ENCODE measurements at regions not wholly inside any gene's neighbourhood (a gene's known extent, or its start where the extent isn't known, plus 50 kb on each side); places are given as distances from the start of the nearest gene placed in this dataset.

DNA sequence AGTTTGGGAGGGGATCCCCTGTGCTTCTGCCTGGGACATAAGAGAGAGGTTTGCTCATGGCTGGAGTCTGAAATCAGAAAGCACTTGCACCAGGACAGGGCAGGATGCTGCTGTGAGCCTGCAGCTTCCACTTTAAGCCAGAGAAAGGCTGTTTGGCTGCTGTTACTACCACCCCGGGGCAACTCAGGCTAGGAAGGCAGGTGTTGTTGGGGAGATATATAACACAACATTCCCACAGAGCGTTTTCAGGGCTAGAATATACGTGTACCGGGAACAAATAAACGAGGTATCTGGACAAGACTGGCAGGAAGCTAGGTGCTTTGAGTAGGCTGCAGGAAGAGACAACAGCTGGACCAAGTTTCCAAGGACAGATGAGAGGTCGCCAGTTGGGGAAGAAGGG lies 313.3 kb upstream of the CCL2 start:
- Histone ChIP-seq H3K9me3 (no peaks in the 10 kb centered on the region), H3K27me3 (no peaks in the 10 kb centered on the region), H3K4me1 (ENCODE audit: insufficient read depth) (no peaks in the 10 kb centered on the region), H3K36me3 (no peaks in the 10 kb centered on the region), H3K4me3 (no peak overlapping the region), H3K27ac (no peak overlapping the region)
- 60 to 68% (median 62%) methylated on average over 6 of the region's 6 CpGs for WGBS, 3 donors
- intact Hi-C loops (cut with DNase I), result no loop called here
- no peak for DNase-seq
- TF ChIP-seq, protein P1, sequence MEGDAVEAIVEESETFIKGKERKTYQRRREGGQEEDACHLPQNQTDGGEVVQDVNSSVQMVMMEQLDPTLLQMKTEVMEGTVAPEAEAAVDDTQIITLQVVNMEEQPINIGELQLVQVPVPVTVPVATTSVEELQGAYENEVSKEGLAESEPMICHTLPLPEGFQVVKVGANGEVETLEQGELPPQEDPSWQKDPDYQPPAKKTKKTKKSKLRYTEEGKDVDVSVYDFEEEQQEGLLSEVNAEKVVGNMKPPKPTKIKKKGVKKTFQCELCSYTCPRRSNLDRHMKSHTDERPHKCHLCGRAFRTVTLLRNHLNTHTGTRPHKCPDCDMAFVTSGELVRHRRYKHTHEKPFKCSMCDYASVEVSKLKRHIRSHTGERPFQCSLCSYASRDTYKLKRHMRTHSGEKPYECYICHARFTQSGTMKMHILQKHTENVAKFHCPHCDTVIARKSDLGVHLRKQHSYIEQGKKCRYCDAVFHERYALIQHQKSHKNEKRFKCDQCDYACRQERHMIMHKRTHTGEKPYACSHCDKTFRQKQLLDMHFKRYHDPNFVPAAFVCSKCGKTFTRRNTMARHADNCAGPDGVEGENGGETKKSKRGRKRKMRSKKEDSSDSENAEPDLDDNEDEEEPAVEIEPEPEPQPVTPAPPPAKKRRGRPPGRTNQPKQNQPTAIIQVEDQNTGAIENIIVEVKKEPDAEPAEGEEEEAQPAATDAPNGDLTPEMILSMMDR (IDR thresholded peaks at IDR 0.05), result no peak
- TF ChIP-seq POLR2A (IDR thresholded peaks at IDR 0.05) (no peak), EP300 (IDR thresholded peaks at IDR 0.05) (no peak)

DNA sequence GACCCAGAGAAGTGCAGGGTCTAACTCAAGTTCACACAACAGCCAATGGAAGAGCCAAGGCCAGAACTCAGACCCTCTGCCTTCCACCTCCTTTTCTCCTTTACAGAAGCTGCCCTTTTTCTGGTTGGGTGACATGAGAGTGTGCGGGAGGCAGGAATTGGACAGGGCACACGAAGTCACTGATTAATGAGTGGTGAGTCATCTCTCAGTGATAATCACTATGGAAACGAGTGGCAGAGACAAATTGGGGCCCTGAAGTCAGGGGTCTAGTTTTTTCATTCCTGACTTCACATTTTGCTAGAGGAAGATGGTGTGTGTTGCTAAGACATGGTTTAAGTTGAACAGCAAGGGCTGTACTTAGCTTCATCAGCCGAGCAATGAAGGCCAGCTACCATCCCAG lies 312.7 kb upstream of the CCL2 start:
- DNase-seq, result no peak
- Histone ChIP-seq H3K27ac (no peak overlapping the region), H3K27me3 (no peaks in the 10 kb centered on the region), H3K36me3 (no peaks in the 10 kb centered on the region), H3K4me1 (ENCODE audit: insufficient read depth) (no peaks in the 10 kb centered on the region), H3K4me3 (no peak overlapping the region), H3K9me3 (no peaks in the 10 kb centered on the region)
- WGBS, 3 donors, result 13 to 18% (median 17%) methylated on average over 4 of the region's 4 CpGs
- intact Hi-C loops (cut with DNase I), result no loop called here
- TF ChIP-seq, protein P1 (IDR thresholded peaks at IDR 0.05), result no peak
- TF ChIP-seq POLR2A (IDR thresholded peaks at IDR 0.05), result no peak

DNA sequence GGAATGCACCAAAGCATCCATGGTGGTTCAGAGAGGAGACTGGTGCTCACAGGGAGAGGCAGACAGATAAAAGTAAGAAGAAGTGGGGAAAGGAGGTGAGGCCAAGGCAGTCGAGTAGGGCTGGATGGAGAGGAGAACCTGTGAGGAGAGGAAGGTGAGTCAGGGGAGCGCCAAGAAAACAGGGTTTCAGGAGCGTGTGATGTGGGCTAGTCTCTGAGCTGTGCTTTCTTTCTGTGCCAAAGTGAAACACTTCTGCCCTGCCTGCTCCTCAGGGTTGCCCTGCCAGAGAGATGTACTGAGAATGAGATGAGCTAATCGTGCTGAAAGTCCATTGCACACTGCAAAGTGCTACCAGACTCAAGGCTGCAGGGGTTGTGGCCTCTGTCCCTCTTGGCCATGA lies 310.7 kb upstream of the CCL2 start:
- no peaks in the 10 kb centered on the region for H3K27me3 ChIP-seq
- no peaks in the 10 kb centered on the region for H3K36me3 ChIP-seq
- H3K4me3 ChIP-seq, result no peak overlapping the region
- intact Hi-C loops (cut with DNase I), result no loop called here
- no peak overlapping the region for H3K27ac ChIP-seq
- WGBS, 3 donors, result 60 to 70% (median 63%) methylated on average over 4 of the region's 4 CpGs
- no peaks in the 10 kb centered on the region for H3K4me1 ChIP-seq (ENCODE audit: insufficient read depth)
- no peak for DNase-seq
- no peaks in the 10 kb centered on the region for H3K9me3 ChIP-seq
- TF ChIP-seq POLR2A (IDR thresholded peaks at IDR 0.05) (no peak), EP300 (IDR thresholded peaks at IDR 0.05) (no peak)

DNA sequence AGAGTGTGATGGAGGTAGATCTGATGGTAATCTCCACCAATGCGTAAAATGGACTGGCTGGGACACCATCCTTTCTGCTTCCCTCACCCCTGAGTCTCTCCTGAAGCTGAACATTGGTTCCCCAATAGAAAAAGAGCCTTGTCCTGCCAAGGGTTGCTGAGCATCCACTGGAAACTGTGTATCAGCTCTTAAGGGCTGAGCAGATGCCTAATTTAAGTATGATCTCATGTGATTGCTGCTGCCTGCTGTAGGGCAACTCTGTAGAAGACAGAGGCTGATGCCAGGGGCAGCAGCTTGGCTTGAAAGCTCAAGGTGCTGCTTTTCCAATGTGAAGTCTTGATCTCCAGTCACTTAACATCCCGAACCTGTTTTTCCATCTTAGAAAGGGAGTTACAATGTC lies 310.3 kb upstream of the CCL2 start:
- H3K9me3 ChIP-seq, result no peaks in the 10 kb centered on the region
- TF ChIP-seq, protein P1 (IDR thresholded peaks at IDR 0.05), result no peak
- TF ChIP-seq EP300 (IDR thresholded peaks at IDR 0.05) (no peak), POLR2A (IDR thresholded peaks at IDR 0.05) (no peak)
- no peaks in the 10 kb centered on the region for H3K4me1 ChIP-seq (ENCODE audit: insufficient read depth)
- intact Hi-C loops (cut with DNase I), result no loop called here
- no peak overlapping the region for H3K4me3 ChIP-seq
- no peaks in the 10 kb centered on the region for H3K36me3 ChIP-seq
- no peak for DNase-seq
- no peaks in the 10 kb centered on the region for H3K27me3 ChIP-seq
- no peak overlapping the region for H3K27ac ChIP-seq
- WGBS, 3 donors, result 56 to 70% (median 69%) methylated on average over 2 of the region's 2 CpGs

DNA sequence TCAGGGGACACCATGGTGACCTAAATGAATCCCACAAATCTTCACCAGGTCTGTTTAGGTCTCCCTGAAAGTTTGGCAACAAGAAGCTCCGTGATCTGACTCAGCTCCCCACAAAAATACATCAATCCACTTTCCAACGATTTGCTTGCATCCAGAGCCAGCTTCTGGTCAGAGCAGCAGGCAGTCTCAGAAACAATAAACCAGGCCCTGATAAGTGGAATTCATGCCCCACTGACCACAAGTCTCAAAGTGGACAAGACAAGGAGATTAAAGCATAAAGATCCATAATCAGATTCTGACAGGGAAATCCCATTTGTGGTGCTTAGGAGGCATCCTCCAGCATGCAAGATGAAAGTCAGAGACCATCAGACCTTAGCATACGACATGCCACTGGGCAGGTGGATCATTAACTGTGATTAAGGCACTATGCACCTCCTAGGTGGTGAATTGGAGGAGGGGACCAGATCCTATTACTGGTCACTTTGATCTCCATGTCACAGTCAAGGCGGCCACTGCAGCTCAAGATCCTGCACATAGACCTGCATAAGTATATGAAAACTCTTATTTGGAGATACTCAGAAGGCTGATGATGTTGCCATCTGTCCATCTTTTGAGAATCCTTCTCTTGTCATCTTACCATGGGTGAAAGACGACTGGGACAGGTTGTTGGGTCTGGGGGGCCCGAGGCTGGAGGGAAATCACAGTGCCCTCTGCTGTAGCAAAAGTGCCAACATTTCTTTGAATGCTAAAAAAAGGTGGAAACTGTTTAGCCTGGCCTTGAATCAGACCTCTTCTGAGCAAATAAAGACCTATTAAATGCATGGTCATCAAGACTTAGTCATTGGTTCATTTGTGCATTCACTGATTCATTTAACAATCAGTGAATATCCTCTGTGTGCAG lies 309.2 kb upstream of the CCL2 start:
- no peaks in the 10 kb centered on the region for H3K4me1 ChIP-seq (ENCODE audit: insufficient read depth)
- H3K9me3 ChIP-seq, result no peaks in the 10 kb centered on the region
- intact Hi-C loops (cut with DNase I), result no loop called here
- no peaks in the 10 kb centered on the region for H3K36me3 ChIP-seq
- TF ChIP-seq, protein P1 (IDR thresholded peaks at IDR 0.05), result no peak
- TF ChIP-seq POLR2A (IDR thresholded peaks at IDR 0.05) (no peak), EP300 (IDR thresholded peaks at IDR 0.05) (no peak)
- H3K27ac ChIP-seq, result no peak overlapping the region
- H3K4me3 ChIP-seq, result no peak overlapping the region
- no peaks in the 10 kb centered on the region for H3K27me3 ChIP-seq
- no peak for DNase-seq
- WGBS, 3 donors, result 39 to 59% (median 42%) methylated on average over 6 of the region's 6 CpGs
